Smooth muscle cell (in vitro differentiated cells): ENCODE measurements at regions not wholly inside any gene's neighbourhood (a gene's known extent, or its start where the extent isn't known, plus 50 kb on each side); places are given as distances from the start of the nearest gene placed in this dataset.

ENCODE experiments used
- DNase-seq: peaks from one replicate; lab custom pipeline; 2025; ENCODE audit not compliant: unreplicated experiment; lab: John Stamatoyannopoulos, UW
- H2AFZ ChIP-seq: fragments of 200-600 bp; sonication (generic); 2 replicates; pipeline ENCODE4 v1.6.0; 2016; ENCODE audit warnings: antibody characterized with exemption, low read depth, mild to moderate bottlenecking
- H3F3A ChIP-seq: fragments of 200-600 bp; sonication (generic); 2 replicates; pipeline ENCODE4 v1.6.0; 2017; ENCODE audit warnings: antibody characterized with exemption, low read depth
- H3K27ac ChIP-seq: fragments of 200-600 bp; sonication (generic); 2 replicates; pipeline ENCODE4 v1.5.1; 2016; ENCODE audit warnings: low read depth, mild to moderate bottlenecking
- H3K27me3 ChIP-seq: fragments of 200-600 bp; sonication (generic); 2 replicates; pipeline ENCODE4 v1.6.1; 2016; ENCODE audit warnings: low read depth, mild to moderate bottlenecking
- H3K36me3 ChIP-seq: fragments of 200-600 bp; sonication (generic); 2 replicates; pipeline ENCODE4 v1.5.1; 2016; ENCODE audit warnings: low read depth
- H3K4me1 ChIP-seq: fragments of 200-600 bp; sonication (generic); 2 replicates; pipeline ENCODE4 v1.5.1; 2016; ENCODE audit warnings: low read depth
- H3K4me2 ChIP-seq: fragments of 200-600 bp; sonication (generic); 2 replicates; pipeline ENCODE4 v1.6.0; 2016; ENCODE audit warnings: mild to moderate bottlenecking
- H3K4me3 ChIP-seq: fragments of 200-600 bp; sonication (generic); 2 replicates; pipeline ENCODE4 v1.5.1; 2016; ENCODE audit warnings: mild to moderate bottlenecking
- H3K79me2 ChIP-seq: fragments of 200-600 bp; sonication (generic); 2 replicates; pipeline ENCODE4 v1.6.0; 2016; ENCODE audit warnings: low read depth, mild to moderate bottlenecking
- H3K9ac ChIP-seq: fragments of 200-600 bp; sonication (generic); 2 replicates; pipeline ENCODE4 v1.6.0; 2016; ENCODE audit warnings: low read depth
- H3K9me3 ChIP-seq: fragments of 200-600 bp; sonication (generic); replicated peaks from 2 replicates; pipeline ENCODE4 v1.5.1; 2016; ENCODE audit warnings: low read depth
- H4K20me1 ChIP-seq: fragments of 200-600 bp; sonication (generic); 2 replicates; pipeline ENCODE4 v1.6.0; 2016; ENCODE audit warnings: low read depth
- CTCF ChIP-seq: fragments of 200-600 bp; sonication (generic); IDR thresholded peaks from 2 replicates; pipeline ENCODE4 v1.5.1; 2017; ENCODE audit warnings: borderline replicate concordance, mild to moderate bottlenecking, antibody characterized with exemption; ENCODE audit not compliant: insufficient read depth, poor library complexity, severe bottlenecking
- WGBS: methylation state at CpG from one replicate; pipeline ENCODE4 v1.1.7; 2016; ENCODE audit warnings: low lambda C conversion rate; 5-methylcytosine and 5-hydroxymethylcytosine counted together

GRCh38 chr10:44197646-44198045, 187.3 kb downstream of the CXCL12 start:
- no peak overlapping the region for H3K4me3 ChIP-seq
- H4K20me1 ChIP-seq, result no peaks in the 10 kb centered on the region
- peak overlapping the region; percentile 10 for H3K4me2 ChIP-seq
- H2AFZ ChIP-seq, result no peak overlapping the region
- H3K4me1 ChIP-seq, result no peaks in the 10 kb centered on the region
- TF ChIP-seq CTCF, result no peak
- H3K36me3 ChIP-seq, result no peaks in the 10 kb centered on the region
- H3F3A ChIP-seq, result peaks cover 8% of the 10 kb centered on the region
- no peak overlapping the region for H3K9ac ChIP-seq
- DNase-seq, result no peak
- H3K27ac ChIP-seq, result peak overlapping the region; percentile 3
- WGBS, result 100% methylated on average over 3 of the region's 3 CpGs
- H3K9me3 ChIP-seq, result no peaks in the 10 kb centered on the region
- H3K27me3 ChIP-seq, result no peaks in the 10 kb centered on the region
- no peaks in the 10 kb centered on the region for H3K79me2 ChIP-seq

GRCh38 chr10:44196336-44196735, 188.6 kb downstream of the CXCL12 start:
- H2AFZ ChIP-seq, result no peak overlapping the region
- H3K4me3 ChIP-seq, result no peak overlapping the region
- 100% methylated on average over 5 of the region's 5 CpGs for WGBS
- no peak overlapping the region for H3K27ac ChIP-seq
- no peaks in the 10 kb centered on the region for H4K20me1 ChIP-seq
- no peaks in the 10 kb centered on the region for H3K79me2 ChIP-seq
- H3K9me3 ChIP-seq, result no peaks in the 10 kb centered on the region
- DNase-seq, result no peak
- peaks cover 8% of the 10 kb centered on the region for H3F3A ChIP-seq
- H3K36me3 ChIP-seq, result no peaks in the 10 kb centered on the region
- no peaks in the 10 kb centered on the region for H3K27me3 ChIP-seq
- H3K4me2 ChIP-seq, result no peak overlapping the region
- no peaks in the 10 kb centered on the region for H3K4me1 ChIP-seq
- H3K9ac ChIP-seq, result no peak overlapping the region
- TF ChIP-seq CTCF, result no peak

- TF ChIP-seq CTCF, result no peak
- no peak overlapping the region for H2AFZ ChIP-seq
- no peaks in the 10 kb centered on the region for H3K36me3 ChIP-seq
- no peak for DNase-seq
- no peaks in the 10 kb centered on the region for H4K20me1 ChIP-seq
- WGBS, result 93% methylated on average over 2 of the region's 2 CpGs
- H3F3A ChIP-seq, result peaks cover 8% of the 10 kb centered on the region
- H3K27ac ChIP-seq, result peak overlapping the region; percentile 81
- no peaks in the 10 kb centered on the region for H3K4me1 ChIP-seq
- H3K4me2 ChIP-seq, result no peak overlapping the region
- no peak overlapping the region for H3K9ac ChIP-seq
- no peak overlapping the region for H3K4me3 ChIP-seq
- H3K79me2 ChIP-seq, result no peaks in the 10 kb centered on the region
- H3K27me3 ChIP-seq, result no peaks in the 10 kb centered on the region
- H3K9me3 ChIP-seq, result no peaks in the 10 kb centered on the region
Observed at GRCh38 chr10:44196008-44196320, 188.9 kb downstream of the CXCL12 start.

- Histone ChIP-seq H2AFZ (no peak overlapping the region), H3F3A (peaks cover 8% of the 10 kb centered on the region), H3K4me2 (peak overlapping the region; percentile 64), H3K4me1 (no peaks in the 10 kb centered on the region), H3K9ac (no peak overlapping the region), H3K79me2 (no peaks in the 10 kb centered on the region), H3K36me3 (no peaks in the 10 kb centered on the region), H3K9me3 (no peaks in the 10 kb centered on the region), H3K27ac (peak overlapping the region; percentile 81), H4K20me1 (no peaks in the 10 kb centered on the region), H3K27me3 (no peaks in the 10 kb centered on the region), H3K4me3 (no peak overlapping the region)
- WGBS, result 38% methylated on average over 9 of the region's 9 CpGs
- peak; percentile 46 for DNase-seq
- TF ChIP-seq CTCF, result no peak
Observed at GRCh38 chr10:44195112-44196007, 189.5 kb downstream of the CXCL12 start.
